HG03159 (cell line): ENCODE measurements at regions not wholly inside any gene's neighbourhood (a gene's known extent, or its start where the extent isn't known, plus 50 kb on each side); places are given as distances from the start of the nearest gene placed in this dataset.

Experiments used
- ATAC-seq: cut with Tn5 transposase; IDR thresholded peaks from one replicate; pipeline ENCODE4 v1.9.1; 2021; ENCODE audit warnings: mild to moderate bottlenecking, moderate library complexity; ENCODE audit not compliant: unreplicated experiment

DNA sequence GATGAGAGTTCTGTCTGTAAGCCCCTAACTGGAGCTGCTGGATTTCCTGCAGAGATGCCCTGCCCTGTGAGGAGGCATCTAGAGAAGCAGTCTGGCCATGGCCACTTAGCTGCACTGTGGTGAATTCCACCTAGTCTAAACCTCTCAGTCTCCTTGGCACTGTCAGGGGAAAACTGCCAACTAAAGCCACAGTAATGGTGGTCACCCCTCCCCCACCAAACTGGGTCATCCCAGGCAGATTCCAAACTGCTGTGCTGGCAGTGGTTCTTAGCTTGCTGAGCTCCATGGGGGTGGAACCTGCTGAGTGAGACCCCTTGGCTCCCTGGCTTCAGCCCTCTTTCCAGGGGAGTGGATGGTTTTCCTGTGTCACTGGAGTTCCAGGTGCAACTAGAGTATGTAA, 740.6 kb downstream of the RWDD3 start:
- no peak for ATAC-seq

DNA sequence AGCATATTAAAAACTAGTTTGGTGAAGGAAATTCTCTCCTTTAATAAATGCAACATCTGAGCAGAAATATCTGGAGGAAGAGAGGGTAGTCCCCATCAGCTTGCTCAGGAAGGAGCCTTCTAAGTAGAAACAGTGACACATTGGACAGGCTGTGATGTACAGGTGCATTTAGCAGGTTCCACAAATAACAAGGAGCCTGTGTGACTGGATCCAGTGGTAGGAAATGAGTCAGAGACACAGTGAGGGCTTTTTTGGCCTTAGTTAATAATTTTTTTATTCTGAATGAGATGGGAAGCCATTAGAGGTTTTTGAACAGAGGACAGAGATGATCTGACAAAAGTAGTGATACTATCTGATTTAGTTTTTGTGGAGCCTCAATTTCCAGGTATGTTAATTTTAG, 738.9 kb upstream of the PTBP2 start:
- ATAC-seq = no peak

DNA sequence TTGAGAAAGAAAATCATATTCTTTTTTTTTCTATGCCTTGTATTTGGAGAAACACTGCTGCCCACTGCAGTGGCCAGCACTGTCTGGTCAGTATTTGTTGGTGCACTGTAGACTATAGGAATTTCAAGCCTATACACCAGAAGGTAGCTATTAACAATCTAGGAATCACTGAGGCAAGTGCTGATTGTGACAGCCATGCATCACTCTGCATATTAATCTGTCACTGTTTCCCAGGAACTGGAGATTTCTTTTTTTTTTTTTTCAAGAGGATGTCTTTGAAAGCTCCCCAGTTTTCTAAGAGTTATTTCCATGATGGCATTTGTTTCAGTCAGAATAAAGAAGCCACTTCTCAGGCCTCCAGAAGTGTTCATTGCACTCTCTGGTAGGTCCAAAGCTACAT, 737.8 kb upstream of the PTBP2 start:
- no peak for ATAC-seq

DNA sequence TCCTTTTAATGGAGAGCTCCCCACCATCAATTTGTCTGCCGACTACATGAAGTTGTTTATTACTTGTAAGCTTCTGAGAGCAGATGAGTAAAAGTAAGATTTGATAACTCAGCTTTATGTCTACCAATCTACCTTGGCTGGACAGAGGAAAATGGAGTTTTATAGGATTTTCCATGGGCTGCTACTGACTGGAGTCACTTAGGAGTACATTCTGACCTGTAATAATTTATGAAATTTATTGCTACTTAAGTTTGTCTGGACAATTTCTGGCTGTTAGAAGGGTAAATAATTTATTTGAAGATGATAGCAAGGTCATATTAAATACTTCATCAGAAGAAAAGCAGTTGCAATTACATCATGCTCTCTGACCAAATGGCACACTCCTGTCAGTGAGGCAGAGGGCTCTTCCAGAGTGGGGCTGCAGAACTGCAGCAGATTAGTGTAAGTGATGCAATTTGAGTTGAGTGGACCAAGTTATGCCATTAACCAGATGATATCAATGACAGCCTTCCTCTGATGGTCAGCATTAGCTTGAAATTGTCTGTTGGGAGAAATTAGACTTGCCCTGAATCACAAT, 736.7 kb upstream of the PTBP2 start:
- ATAC-seq = no peak

DNA sequence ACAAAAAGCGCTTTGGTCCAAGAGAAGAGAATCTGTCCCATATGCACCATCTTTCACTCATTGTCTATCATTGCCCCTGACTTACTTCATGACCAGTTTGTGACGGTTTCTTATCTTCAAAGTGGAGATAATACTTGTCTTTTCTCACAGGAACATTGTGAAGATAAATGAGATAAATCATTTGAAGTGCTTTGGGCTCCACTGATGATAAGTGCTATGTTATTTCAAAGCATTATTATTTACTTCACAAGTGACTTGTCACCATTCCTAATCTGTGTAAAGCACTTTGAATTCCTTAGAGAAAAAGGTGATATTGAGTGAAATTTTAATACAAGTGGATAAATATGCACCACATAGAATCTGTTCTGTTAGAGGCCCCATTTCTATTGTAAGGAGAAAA, 731.6 kb upstream of the PTBP2 start:
- no peak for ATAC-seq

DNA sequence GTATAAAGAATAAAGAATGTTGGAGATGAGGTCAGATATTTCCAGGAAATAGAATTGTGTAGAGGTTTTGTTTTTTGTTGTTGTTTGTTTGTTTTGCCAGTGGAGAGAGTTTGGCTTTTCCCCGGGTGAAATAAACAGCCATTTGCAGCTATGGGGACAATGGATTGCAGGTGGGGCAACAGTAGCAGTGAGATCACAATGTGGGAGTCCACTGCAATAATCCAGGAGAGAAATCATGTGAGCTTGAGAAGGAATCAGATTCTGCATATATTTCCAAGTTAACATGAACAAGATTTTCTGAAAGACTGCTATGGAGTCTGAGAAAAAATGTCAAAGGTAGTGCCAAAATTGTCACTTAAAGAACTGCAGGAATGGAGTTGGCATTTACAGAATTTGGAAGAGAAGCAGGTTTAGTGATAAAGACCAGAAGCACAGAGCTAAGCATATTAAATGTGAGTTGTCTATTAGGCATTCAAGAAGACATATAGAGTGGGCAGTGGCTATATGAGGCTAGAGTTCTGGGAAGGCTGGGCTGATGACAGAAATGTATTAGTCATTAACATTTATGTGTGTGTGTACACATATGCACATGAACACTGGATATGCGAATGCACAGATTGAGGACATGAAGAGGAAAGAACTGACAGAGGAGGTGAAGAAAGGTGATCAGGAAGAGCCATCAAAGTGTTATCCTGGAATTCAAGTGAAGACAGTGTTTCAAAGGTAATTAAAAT, 729.6 kb upstream of the PTBP2 start:
- no peak for ATAC-seq

DNA sequence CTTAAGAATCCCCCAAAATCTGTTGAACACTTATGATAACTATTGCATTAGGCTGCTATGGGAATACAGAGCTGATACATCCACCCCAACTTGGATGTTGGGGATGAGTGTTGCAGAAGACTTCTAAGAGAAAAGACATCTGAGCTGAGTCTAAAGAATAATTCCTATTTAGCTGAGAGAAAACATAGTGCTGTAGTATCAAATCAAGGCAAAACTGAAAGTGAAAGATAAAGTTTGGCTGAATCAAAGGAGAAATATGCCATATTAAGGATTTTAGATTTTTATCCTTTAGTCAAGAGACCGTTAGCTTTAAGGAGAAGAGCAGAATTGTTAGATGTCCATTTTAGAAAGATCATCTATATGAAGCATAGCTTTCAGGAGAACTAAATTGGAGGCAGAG, 726.9 kb upstream of the PTBP2 start:
- no peak for ATAC-seq

DNA sequence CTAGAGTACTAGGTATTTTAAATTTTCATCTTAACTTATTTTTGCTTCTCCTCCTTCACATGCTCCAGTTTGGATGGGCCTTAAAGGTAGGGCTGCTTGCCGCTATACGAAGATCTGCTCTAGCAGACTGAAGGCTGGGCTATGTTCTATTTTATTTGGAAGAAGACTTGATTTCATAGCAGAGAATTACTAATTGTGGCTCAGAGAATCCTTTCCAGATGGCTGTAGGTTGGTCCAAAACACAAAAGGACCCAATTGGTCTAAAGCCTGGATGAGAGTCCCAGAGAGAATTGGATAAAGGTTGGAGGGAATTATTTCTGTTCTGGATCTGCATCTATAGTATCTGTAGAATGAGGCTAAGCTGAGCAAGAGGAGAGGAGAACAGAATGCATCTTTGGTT, 719.4 kb upstream of the PTBP2 start:
- no peak for ATAC-seq

DNA sequence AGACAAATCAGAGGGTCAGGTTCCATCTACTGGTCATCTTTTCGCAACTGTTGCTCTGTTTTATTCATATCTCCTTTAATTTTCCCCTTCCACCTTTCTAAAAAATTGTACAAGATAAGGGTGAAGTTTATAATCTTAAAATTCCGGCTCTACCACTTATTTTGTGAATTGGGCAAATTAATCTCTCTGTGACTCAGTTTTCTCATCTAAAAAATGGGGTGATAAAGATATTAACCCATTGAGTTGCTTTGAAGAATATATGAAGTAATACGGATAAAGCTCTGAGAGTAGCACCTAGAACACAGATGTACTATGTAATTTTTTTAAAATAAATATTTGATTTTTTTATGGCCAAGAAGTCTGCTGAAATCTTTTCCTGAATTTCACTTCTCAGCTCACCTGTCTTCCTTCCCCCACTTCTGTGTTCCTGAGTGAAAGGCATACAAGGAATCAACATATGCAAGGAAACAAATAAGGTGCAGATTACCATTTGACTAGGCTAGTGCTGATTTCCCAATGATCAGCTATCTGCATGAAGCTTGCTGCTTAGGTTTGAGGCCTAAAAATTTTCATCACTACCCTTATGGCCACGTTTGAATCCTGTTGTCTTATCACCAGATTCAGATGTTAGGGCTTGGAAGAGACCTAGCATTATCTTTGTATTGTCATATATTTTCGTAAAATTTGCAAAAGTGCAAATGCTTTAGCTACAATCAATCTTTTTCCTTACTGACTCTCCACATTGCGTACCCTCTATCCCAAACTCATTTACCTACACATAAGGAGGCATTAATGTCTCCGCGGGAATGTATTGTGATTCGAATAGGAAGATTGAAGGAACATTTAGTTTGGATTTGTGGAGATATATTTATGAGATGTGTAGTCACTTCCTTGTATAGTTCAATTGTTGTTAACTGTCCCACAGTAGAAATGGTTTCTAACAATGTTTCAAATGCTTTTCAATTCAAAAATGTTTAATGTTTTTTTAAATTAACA, 718.3 kb upstream of the PTBP2 start:
- ATAC-seq = no peak

DNA sequence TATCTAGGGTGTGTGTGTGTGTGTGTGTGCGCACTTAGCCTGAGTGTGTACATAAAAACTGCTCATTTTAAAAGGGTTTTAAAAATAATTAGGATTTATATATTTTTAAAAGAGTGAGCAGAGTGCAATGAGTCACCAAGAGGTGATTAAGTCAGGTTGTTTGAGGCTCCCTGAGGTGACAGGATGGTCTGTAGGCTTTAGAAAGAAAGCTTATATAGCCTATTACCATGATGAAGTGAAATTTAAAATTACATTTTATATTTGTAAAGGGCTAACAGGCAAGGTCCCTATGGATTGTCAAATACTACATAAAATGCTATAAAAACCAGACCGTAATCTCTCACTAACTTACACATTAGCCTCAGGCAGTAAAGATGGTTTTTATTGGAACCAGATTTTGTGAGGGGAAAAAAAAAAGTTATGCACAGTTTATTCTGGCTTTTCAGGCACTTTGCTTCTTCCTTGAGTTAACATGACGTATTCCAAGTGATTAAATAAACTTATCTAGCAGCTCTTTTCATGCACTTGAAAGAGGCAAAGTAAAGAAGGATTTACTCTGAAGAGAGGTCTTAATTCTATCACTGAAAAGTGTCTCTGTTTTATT, 711.7 kb upstream of the PTBP2 start:
- no peak for ATAC-seq

DNA sequence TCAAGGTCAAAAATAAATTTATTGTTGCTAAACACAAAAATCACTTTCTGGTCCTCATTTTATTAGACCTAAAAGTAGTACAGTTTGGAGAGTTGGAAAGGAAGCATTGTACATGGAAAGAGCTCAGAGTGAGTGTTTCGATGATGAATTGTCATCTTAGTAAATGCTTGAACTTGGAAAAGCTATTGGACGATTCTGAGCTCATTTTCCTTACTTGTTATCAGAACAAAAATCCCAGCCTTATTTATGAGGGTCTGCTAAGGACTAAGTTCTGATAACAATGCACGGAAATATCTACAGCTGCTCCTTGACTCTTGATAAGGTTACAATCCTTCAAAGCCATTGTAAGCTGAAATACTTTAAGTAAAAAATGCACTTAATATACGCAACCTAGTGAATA, 710.0 kb upstream of the PTBP2 start:
- no peak for ATAC-seq

DNA sequence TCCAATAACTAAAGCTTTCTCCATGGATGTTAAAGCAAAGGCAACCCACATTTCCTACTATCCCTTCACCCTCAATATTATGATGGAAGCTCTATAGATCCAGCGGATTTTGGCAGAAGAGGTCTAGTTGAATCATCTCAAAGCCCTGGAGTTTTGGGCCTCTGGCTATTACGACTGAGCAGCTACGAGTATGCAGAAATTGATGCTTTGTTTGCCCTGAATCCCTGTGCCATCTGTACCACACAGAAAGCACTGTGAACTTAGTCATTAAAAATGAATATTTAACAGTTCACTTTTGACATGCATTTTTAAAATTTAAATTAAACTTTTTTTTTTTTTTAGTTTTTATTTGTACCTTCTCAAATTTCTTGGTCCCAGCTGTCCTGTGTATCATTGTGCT, 705.4 kb upstream of the PTBP2 start:
- no peak for ATAC-seq

DNA sequence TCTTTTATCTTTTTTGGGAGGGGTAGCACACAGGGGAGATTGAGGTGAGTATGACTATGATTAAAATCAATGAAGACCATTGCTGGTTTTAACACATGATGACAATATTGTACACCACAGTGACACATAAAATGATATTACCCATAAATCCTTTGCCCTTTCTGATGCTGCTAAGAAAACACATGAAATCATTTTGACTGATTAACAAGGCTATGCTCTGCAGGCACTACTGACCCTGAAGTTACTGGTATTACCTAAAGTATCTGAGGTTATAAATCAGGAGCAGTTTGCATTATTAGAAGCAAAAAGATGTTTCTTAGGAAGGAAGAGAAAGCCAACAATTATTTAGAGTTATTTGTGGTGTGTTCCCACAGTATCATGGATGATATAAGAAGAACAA, 701.2 kb upstream of the PTBP2 start:
- no peak for ATAC-seq

DNA sequence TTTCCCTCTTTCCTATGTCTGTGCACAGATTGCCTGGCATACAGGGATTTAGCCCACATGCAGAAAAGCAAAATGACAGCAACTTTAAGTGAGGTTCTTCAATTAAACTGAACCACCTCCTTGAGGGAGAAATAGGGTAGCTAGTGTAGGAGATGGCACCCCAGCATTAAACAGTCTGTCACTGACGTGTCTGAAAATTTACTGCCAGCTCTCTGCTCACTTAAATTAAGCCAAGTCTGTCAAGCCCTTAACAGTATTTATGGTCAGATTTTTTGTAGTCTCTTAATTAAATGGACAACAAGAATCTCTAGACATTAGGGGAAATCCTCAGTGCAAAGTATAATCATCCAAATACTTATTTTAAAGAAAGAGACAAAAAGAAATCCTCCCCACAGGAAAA, 696.5 kb upstream of the PTBP2 start:
- ATAC-seq = no peak

DNA sequence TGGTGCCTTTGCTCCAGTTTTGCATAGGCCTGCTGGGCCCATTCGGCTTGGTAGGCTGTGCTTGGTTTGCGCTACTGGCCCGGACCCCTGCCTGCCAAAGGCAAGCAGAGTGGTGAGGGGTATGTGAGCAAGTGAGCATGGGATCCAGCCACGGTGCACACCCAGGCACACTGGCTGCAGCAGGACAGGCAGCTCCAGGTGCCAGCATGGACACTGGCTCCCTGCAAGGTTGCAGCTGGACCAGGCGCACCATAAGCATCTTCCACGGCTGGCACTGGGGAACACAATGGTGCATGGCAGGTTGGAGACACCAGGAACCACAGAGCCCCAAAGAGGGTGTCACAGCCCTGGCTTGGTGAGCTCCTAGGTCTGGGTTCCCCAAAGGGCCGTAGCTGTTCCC, 693.5 kb upstream of the PTBP2 start:
- no peak for ATAC-seq

DNA sequence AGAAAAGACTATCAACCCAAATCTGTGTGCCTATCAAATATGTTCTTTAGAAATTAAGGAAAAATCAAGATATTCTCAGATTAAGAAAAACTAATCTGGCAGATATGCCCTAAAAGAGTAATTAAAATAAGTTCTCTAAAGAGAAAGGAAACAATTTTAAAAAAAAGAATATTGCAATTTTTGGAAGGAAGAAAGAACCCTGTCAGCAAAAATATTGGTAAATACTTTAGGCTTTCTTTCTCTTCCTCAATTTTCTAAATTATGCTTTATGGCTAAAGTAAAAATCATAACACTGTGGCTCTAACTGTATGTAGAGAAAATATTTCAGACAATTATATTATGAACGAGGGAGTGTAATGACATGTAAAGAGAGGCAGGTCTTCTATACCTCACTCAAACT, 691.3 kb upstream of the PTBP2 start:
- no peak for ATAC-seq

DNA sequence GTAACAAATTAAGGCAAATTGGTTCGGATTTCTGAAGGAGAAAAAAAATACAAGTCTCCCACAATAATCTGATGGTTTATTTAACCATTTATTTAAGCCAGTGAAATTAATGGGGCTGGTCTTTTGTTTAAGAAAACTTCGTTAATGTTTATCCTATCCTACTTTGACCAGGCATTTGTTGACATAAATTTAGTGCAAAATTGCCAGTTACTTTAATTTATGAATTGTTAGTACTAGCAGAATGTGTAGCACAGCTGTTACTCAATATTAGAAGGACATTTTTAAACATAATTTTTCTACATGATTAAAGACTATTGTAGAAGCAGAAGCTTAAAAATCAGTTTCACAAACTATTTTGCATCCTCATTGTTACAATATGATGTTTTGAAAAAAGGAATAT, 687.6 kb upstream of the PTBP2 start:
- no peak for ATAC-seq

DNA sequence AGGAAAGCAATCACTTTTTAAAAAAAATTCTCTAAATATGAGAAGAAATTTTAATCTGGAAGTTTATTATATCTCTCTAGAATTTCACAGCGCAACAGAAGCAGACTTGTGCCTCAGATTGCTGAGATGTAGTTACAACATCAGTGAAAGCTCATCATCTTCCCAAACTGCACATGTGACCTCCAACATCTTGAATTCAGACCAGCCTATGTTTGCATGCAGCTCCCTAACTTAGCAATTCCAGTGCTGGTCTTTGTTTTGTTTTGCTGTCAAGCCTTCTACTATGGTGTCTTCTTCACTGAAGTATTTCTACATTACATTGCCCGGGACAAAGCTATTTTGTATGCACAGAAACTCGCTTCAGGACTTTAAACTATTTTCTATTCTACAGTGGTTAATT, 684.8 kb upstream of the PTBP2 start:
- ATAC-seq = no peak

DNA sequence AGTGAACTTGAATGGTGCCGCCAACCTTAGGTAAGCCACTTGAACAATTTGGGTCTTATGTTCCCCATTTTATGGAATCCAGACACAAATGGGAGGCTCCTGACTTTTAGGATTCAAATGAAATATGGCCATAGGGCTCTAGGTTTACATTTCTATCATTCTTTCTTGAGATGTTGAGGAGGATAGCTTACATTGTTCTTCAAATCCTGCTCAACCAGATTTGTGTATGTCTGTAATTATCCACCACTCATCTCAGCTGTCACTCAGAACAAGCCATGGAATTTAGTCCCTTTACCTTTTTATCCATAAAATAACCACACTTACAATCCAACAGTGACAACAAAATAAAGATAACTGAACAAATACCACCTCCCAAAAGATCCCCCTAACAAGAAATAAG, 682.9 kb upstream of the PTBP2 start:
- no peak for ATAC-seq

DNA sequence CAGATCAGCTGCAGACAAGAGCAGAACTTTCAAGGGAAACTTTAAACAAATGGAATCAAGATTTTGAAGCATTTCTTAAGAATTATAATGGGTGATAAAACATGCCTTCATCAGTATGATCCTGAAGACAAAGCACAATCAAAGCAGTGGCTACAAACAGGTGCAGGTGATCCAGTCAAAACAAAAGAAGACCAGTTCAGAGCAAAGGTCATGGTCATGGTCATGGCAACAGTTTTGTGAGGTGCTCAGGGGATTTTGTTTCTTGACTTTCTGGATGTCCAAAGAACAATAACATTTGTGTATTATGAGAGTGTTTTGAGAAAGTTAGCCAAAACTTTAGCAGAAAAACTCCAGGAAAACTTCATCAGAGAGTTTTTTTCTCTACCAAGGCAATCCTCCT, 681.7 kb upstream of the PTBP2 start:
- ATAC-seq = no peak

DNA sequence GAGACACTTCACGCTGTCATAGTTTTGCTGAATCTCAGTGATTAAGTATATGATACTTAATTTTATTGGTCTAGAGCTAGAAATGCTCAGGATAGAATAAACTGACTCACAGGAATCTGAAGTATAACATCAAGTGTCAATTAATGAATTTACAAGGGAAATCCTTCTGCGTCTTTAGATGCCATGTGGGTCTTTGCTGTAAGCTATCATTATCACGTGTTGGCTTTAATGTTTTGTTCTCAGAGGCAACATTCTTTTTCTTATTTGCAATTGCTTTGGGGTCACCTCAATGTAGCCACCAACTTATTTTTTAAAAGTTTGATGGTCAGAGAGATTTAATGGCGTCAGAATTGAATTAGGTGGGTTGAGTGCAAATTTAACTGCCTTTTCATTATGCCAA, 680.1 kb upstream of the PTBP2 start:
- no peak for ATAC-seq
